ENCODE measurements at regions not wholly inside any gene's neighbourhood (a gene's known extent, or its start where the extent isn't known, plus 50 kb on each side); places are given as distances from the start of the nearest gene placed in this dataset.

DNA sequence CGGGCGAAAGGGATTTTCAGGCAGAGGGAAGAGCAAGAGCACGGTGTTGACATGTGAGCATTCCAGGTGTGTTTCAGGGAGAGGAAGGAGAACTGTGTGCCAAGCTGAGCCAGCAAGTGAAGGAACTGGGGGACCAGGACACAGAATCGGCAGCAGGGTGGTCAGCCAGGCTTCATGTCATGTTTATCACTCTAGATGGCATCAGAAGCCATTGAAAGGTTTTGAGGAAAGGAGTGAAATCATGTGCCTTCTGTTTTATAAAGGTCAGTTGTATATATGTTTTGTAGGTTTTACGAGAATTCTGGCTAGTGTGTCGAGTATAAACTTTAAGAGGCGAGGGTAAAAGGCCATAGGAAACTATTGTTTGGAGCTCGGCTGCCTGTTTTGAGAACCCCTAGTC lies 682.3 kb downstream of the TRIML1 start:
- Mint-ChIP-seq H3K9me3 (ENCODE audit: low read depth) (no peaks in the 10 kb centered on the region), H3K27ac (no peak overlapping the region), H3K36me3 (ENCODE audit: insufficient read depth) (no peaks in the 10 kb centered on the region), H3K4me1 (ENCODE audit: low read depth) (peaks cover 10% of the 10 kb centered on the region), H3K27me3 (no peaks in the 10 kb centered on the region), H3K4me3 (ENCODE audit: low read depth) (no peak overlapping the region)
- no peak for TF ChIP-seq CTCF (IDR thresholded peaks at IDR 0.05; ENCODE audit: unreplicated experiment)
- no peak for DNase-seq (ENCODE audit: low spot score, unreplicated experiment)

DNA sequence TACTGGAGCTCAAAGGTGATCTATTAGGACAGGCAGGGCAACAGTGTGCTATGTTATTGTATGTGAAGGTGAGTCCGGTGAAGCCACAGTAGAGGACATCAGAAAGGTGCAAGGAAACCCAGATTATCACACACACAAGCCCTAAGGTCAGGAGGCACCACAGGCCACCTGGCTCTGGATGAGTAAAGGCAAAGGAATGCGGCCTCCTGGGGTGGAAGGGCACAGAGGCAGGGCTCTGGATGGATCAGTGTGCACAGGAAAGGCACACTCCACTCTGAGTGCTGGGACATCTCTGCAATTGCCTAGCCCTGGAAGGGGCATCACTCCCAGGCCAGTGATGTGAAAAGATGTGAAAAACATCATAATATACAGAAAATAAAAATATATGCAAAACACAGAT lies 683.5 kb downstream of the TRIML1 start:
- H3K9me3 Mint-ChIP-seq (ENCODE audit: low read depth), result no peaks in the 10 kb centered on the region
- DNase-seq (ENCODE audit: low spot score, unreplicated experiment), result no peak
- H3K4me1 Mint-ChIP-seq (ENCODE audit: low read depth), result peaks cover 17% of the 10 kb centered on the region
- H3K27me3 Mint-ChIP-seq, result no peaks in the 10 kb centered on the region
- H3K4me3 Mint-ChIP-seq (ENCODE audit: low read depth), result no peak overlapping the region
- no peak overlapping the region for H3K27ac Mint-ChIP-seq
- no peak for TF ChIP-seq CTCF (IDR thresholded peaks at IDR 0.05; ENCODE audit: unreplicated experiment)
- H3K36me3 Mint-ChIP-seq (ENCODE audit: insufficient read depth), result no peaks in the 10 kb centered on the region

GRCh38 chr4:188824553-188824952 lies 685.3 kb downstream of the TRIML1 start:
- DNase-seq (ENCODE audit: low spot score, unreplicated experiment), result no peak
- Mint-ChIP-seq H3K36me3 (ENCODE audit: insufficient read depth) (no peaks in the 10 kb centered on the region), H3K27me3 (peaks cover 3% of the 10 kb centered on the region), H3K9me3 (ENCODE audit: low read depth) (peaks cover 4% of the 10 kb centered on the region), H3K4me1 (ENCODE audit: low read depth) (peaks cover 17% of the 10 kb centered on the region), H3K4me3 (ENCODE audit: low read depth) (no peak overlapping the region), H3K27ac (no peak overlapping the region)
- no peak for TF ChIP-seq CTCF (IDR thresholded peaks at IDR 0.05; ENCODE audit: unreplicated experiment)

GRCh38 chr4:188826393-188826792 lies 687.2 kb downstream of the TRIML1 start:
- H3K4me1 Mint-ChIP-seq (ENCODE audit: low read depth), result peaks cover 17% of the 10 kb centered on the region
- DNase-seq (ENCODE audit: low spot score, unreplicated experiment), result no peak
- H3K9me3 Mint-ChIP-seq (ENCODE audit: low read depth), result peaks cover 4% of the 10 kb centered on the region
- peak overlapping the region; percentile 25 for H3K4me3 Mint-ChIP-seq (ENCODE audit: low read depth)
- H3K27me3 Mint-ChIP-seq, result peaks cover 3% of the 10 kb centered on the region
- no peak for TF ChIP-seq CTCF (IDR thresholded peaks at IDR 0.05; ENCODE audit: unreplicated experiment)
- H3K27ac Mint-ChIP-seq, result peak overlapping the region; percentile 72
- no peaks in the 10 kb centered on the region for H3K36me3 Mint-ChIP-seq (ENCODE audit: insufficient read depth)

- no peak for DNase-seq (ENCODE audit: low spot score, unreplicated experiment)
- peaks cover 2% of the 10 kb centered on the region for H3K4me1 Mint-ChIP-seq (ENCODE audit: low read depth)
- no peak for TF ChIP-seq CTCF (IDR thresholded peaks at IDR 0.05; ENCODE audit: unreplicated experiment)
- no peak overlapping the region for H3K4me3 Mint-ChIP-seq (ENCODE audit: low read depth)
- no peak overlapping the region for H3K27ac Mint-ChIP-seq
- peaks cover 10% of the 10 kb centered on the region for H3K9me3 Mint-ChIP-seq (ENCODE audit: low read depth)
- H3K27me3 Mint-ChIP-seq, result no peaks in the 10 kb centered on the region
- no peaks in the 10 kb centered on the region for H3K36me3 Mint-ChIP-seq (ENCODE audit: insufficient read depth)
Measured at GRCh38 chr4:188839704-188840103, 700.5 kb downstream of the TRIML1 start.
